AG09309 (cell line): ENCODE measurements at regions not wholly inside any gene's neighbourhood (a gene's known extent, or its start where the extent isn't known, plus 50 kb on each side); places are given as distances from the start of the nearest gene placed in this dataset.
"Not testable (repeated sequence)": the region's sequence is repeated elsewhere in the genome, so short reads cannot be mapped to it uniquely, and the experiment has no call there.

ENCODE experiments used
- DNase-seq: peaks from one replicate; pipeline ENCODE4 v3.0.0-alpha.2; 2010; ENCODE audit warnings: low read depth
- H3K4me3 ChIP-seq: 2 replicates; pipeline ENCODE4 v1.5.1; 2011; ENCODE audit warnings: mild to moderate bottlenecking, low read depth, low read length, moderate library complexity; ENCODE audit not compliant: control insufficient read depth
- CTCF ChIP-seq: IDR thresholded peaks from 2 replicates; pipeline ENCODE4 v1.5.1; 2011; ENCODE audit warnings: mild to moderate bottlenecking, low read depth, low read length, inconsistent platforms; ENCODE audit not compliant: insufficient read depth, control insufficient read depth; ENCODE audit errors: missing control alignments

- no peak for TF ChIP-seq CTCF
- no peak overlapping the region for H3K4me3 ChIP-seq
- no peak for DNase-seq
Measured at GRCh38 chr1:198845851-198846250, 207.0 kb downstream of the PTPRC start.

DNA sequence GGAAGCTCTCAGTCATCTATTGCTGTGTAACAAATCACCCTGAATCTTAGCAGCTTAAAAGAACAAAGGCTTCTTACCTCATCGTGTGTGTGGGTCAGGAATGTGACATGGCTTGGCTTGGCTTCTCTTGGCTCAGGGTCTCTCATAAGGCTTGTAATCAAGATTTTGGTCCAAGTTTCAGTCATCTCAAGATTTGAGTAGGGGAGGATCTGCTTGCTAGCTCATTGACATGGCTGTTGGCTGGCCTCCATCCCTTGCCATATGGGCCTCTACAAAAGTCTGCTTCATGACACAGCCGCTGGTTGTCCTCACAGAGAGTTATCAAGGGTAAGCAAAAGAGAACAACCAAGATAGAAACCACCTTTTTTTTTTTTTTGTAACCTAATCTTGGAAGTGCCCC, 207.7 kb downstream of the PTPRC start:
- no peak for TF ChIP-seq CTCF
- H3K4me3 ChIP-seq: no peak overlapping the region
- DNase-seq: no peak

DNA sequence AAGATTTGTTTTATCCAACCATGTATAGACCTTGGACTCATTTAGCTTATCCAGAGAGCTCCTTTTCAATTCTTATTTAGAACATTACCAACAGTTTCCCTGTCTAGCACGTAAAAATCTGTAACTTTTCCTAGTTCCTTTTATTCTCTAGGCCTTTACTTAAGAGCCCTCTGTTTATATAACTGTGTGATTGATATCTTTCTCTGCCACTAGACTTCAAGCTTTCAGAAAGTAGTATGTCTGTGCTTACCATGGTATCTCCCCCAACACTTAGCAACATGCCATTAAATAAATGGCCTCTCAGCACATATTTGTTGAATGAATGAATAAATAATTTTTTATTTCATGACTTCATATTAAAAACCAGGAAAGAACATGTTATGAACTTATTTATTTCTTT, 209.4 kb downstream of the PTPRC start:
- DNase-seq: no peak
- no peak for TF ChIP-seq CTCF
- no peak overlapping the region for H3K4me3 ChIP-seq

GRCh38 chr1:198848649-198849048, 209.8 kb downstream of the PTPRC start:
- DNase-seq: no peak
- TF ChIP-seq CTCF: no peak
- no peak overlapping the region for H3K4me3 ChIP-seq

GRCh38 chr1:198849093-198849492, 210.3 kb downstream of the PTPRC start:
- H3K4me3 ChIP-seq: no peak overlapping the region
- TF ChIP-seq CTCF: no peak
- no peak for DNase-seq

GRCh38 chr1:198850196-198850595, 211.4 kb downstream of the PTPRC start:
- no peak overlapping the region for H3K4me3 ChIP-seq
- DNase-seq: no peak
- TF ChIP-seq CTCF: no peak

DNA sequence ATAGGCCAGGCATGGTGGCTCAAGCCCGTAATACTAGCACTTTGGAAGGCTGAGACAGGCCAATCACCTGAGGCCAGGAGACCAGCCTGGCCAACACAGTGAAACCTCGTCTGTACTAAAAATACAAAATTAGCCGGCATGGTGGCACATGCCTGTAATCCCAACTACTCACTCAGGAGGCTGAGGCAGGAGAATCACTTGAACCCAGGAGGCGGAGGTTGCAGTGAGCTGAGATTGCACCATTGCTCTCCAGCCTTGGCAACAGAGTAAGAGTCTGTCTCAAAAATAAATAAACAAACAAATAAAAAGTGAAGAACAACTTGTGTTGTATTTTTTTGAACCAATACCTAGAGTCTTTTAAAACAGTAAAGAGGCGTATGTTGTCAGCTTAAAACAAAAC, 212.1 kb downstream of the PTPRC start:
- H3K4me3 ChIP-seq, DNase-seq: not testable (repeated sequence)
